Small intestine (tissue), 7 donors: ENCODE measurements at regions not wholly inside any gene's neighbourhood (a gene's known extent, or its start where the extent isn't known, plus 50 kb on each side); places are given as distances from the start of the nearest gene placed in this dataset.

Source experiments
- DNase-seq, 2 donors: peaks; one replicate each; pipeline versions ENCODE4 v3.0.0 to v3.0.0-alpha.2; 2013
- FAIRE-seq: peaks from 2 replicates; lab custom pipeline; 2012; peaks lifted over from hg19 to GRCh38; lab: Jason Lieb, UNC
- H3K27ac ChIP-seq, 3 donors: one replicate each; pipeline ENCODE4 v1.5.1; 2013; ENCODE audit warnings: low read length in 2 of 3, mild to moderate bottlenecking in 2 of 3, control low read depth in 1 of 3, inconsistent platforms in 1 of 3, low read depth in 1 of 3, moderate library complexity in 1 of 3
- H3K27me3 ChIP-seq, 3 donors: one replicate each; pipeline ENCODE4 v1.6.1; 2013; ENCODE audit warnings: low read length in 3 of 3, inconsistent platforms in 1 of 3; ENCODE audit not compliant: control insufficient read depth in 3 of 3, insufficient read depth in 3 of 3
- H3K36me3 ChIP-seq, 3 donors: one replicate each; pipeline ENCODE4 v1.6.1; 2013; ENCODE audit warnings: low read length in 3 of 3, inconsistent platforms in 1 of 3, low read depth in 1 of 3, mild to moderate bottlenecking in 1 of 3, moderate library complexity in 1 of 3; ENCODE audit not compliant: control insufficient read depth in 3 of 3, insufficient read depth in 2 of 3
- H3K4me1 ChIP-seq, 3 donors: one replicate each; pipeline ENCODE4 v1.6.1; 2013; ENCODE audit warnings: low read length in 2 of 3, inconsistent platforms in 1 of 3, low read depth in 1 of 3, mild to moderate bottlenecking in 1 of 3, moderate library complexity in 1 of 3; ENCODE audit not compliant: control insufficient read depth in 3 of 3, insufficient read depth in 2 of 3
- H3K4me3 ChIP-seq, 3 donors: one replicate each; pipeline ENCODE4 v1.5.1; 2013; ENCODE audit warnings: low read length in 3 of 3, control low read depth in 1 of 3, inconsistent platforms in 1 of 3, low read depth in 1 of 3, mild to moderate bottlenecking in 1 of 3, moderate library complexity in 1 of 3
- H3K9me3 ChIP-seq, 2 donors: one replicate each; pipeline ENCODE4 v1.6.1; 2013; ENCODE audit warnings: low read depth in 1 of 2, low read length in 1 of 2; ENCODE audit not compliant: control insufficient read depth in 2 of 2, insufficient read depth in 1 of 2
- WGBS, 3 donors: extraction: QIAGEN DNeasy Blood & Tissue Kit; methylation state at CpG; one replicate each; pipeline ENCODE4 v1.1.7; 2013; 5-methylcytosine and 5-hydroxymethylcytosine counted together
- donor health status: healthy with polysubstance abuse.
- donor health status: control.
- donor health status: control.
- donor health status: Bipolar disorder and iron deficiency.
- donor health status: healthy.

GRCh38 chr16:65480281-65481091 lies 358.6 kb upstream of the CDH11 start:
- FAIRE-seq (no peak), DNase-seq (no peak)
- 58 to 75% (median 62%) methylated on average over 11 of the region's 11 CpGs for WGBS, 3 donors
- Histone ChIP-seq H3K36me3 (no peaks in the 10 kb centered on the region), H3K4me3 (no peak overlapping the region), H3K4me1 (no peaks in the 10 kb centered on the region), H3K9me3 (no peaks in the 10 kb centered on the region), H3K27me3 (no peaks in the 10 kb centered on the region), H3K27ac (no peak overlapping the region)

- H3K27ac ChIP-seq: no peak overlapping the region
- no peaks in the 10 kb centered on the region for H3K4me1 ChIP-seq
- no peaks in the 10 kb centered on the region for H3K27me3 ChIP-seq
- H3K9me3 ChIP-seq: no peaks in the 10 kb centered on the region
- DNase-seq (no peak), FAIRE-seq (no peak)
- no peaks in the 10 kb centered on the region for H3K36me3 ChIP-seq
- WGBS, 3 donors: 71 to 74% (median 71%) methylated on average over 5 of the region's 5 CpGs
- no peak overlapping the region for H3K4me3 ChIP-seq
Observed at GRCh38 chr16:65476448-65476955, 354.6 kb upstream of the CDH11 start.

GRCh38 chr16:65473699-65474098 lies 351.8 kb upstream of the CDH11 start:
- FAIRE-seq: no peak
- WGBS, 3 donors: 84 to 91% (median 84%) methylated on average over 3 of the region's 3 CpGs
- no peaks in the 10 kb centered on the region for H3K36me3 ChIP-seq

GRCh38 chr16:65469116-65469515 lies 347.3 kb upstream of the CDH11 start:
- FAIRE-seq (no peak), DNase-seq (no peak)
- H3K27ac ChIP-seq: no peak overlapping the region
- no peaks in the 10 kb centered on the region for H3K9me3 ChIP-seq
- 45 to 67% (median 47%) methylated on average over 2 of the region's 2 CpGs for WGBS, 3 donors
- H3K27me3 ChIP-seq: no peaks in the 10 kb centered on the region
- H3K4me1 ChIP-seq: no peaks in the 10 kb centered on the region
- no peaks in the 10 kb centered on the region for H3K36me3 ChIP-seq
- no peak overlapping the region for H3K4me3 ChIP-seq

More at GRCh38 chr16:65473699-65474098, 351.8 kb upstream of the CDH11 start:
- H3K27ac ChIP-seq: no peak overlapping the region
- H3K9me3 ChIP-seq: no peaks in the 10 kb centered on the region
- H3K4me3 ChIP-seq: no peak overlapping the region
- no peaks in the 10 kb centered on the region for H3K4me1 ChIP-seq
- H3K27me3 ChIP-seq: no peaks in the 10 kb centered on the region
- DNase-seq: no peak

GRCh38 chr16:65468133-65468532 lies 346.3 kb upstream of the CDH11 start:
- Histone ChIP-seq H3K4me1 (no peaks in the 10 kb centered on the region), H3K27ac (no peak overlapping the region), H3K4me3 (no peak overlapping the region), H3K36me3 (no peaks in the 10 kb centered on the region), H3K27me3 (no peaks in the 10 kb centered on the region), H3K9me3 (peaks cover 0 to 5% of the 10 kb centered on the region in 2 donors)
- WGBS, 3 donors: 79 to 91% (median 83%) methylated on average over 1 of the region's 1 CpG
- FAIRE-seq (no peak), DNase-seq (no peak)

GRCh38 chr16:65463652-65464260 lies 341.9 kb upstream of the CDH11 start:
- no peak overlapping the region for H3K4me3 ChIP-seq
- H3K36me3 ChIP-seq: no peaks in the 10 kb centered on the region
- H3K27me3 ChIP-seq: no peaks in the 10 kb centered on the region
- peaks cover 0 to 5% of the 10 kb centered on the region in 2 donors for H3K9me3 ChIP-seq
- DNase-seq (no peak), FAIRE-seq (no peak)
- WGBS, 3 donors: 43 to 63% (median 50%) methylated on average over 3 of the region's 3 CpGs
- no peaks in the 10 kb centered on the region for H3K4me1 ChIP-seq
- H3K27ac ChIP-seq: no peak overlapping the region

- 63 to 80% (median 79%) methylated on average over 2 of the region's 2 CpGs for WGBS, 3 donors
- Histone ChIP-seq H3K27ac (no peak overlapping the region), H3K4me3 (no peak overlapping the region), H3K9me3 (no peaks in the 10 kb centered on the region), H3K36me3 (no peaks in the 10 kb centered on the region), H3K4me1 (no peaks in the 10 kb centered on the region), H3K27me3 (no peaks in the 10 kb centered on the region)
- no peak for FAIRE-seq
- no peak for DNase-seq
Observed at GRCh38 chr16:65457084-65457483, 335.2 kb upstream of the CDH11 start.

- DNase-seq (no peak), FAIRE-seq (no peak)
- WGBS, 3 donors: 90 to 91% (median 90%) methylated on average over 4 of the region's 4 CpGs
Observed at GRCh38 chr16:65455761-65456160, 333.9 kb upstream of the CDH11 start.

More at GRCh38 chr16:65455761-65456160, 333.9 kb upstream of the CDH11 start:
- H3K4me1 ChIP-seq: no peaks in the 10 kb centered on the region
- H3K4me3 ChIP-seq: no peak overlapping the region
- no peaks in the 10 kb centered on the region for H3K9me3 ChIP-seq
- no peaks in the 10 kb centered on the region for H3K27me3 ChIP-seq
- no peaks in the 10 kb centered on the region for H3K36me3 ChIP-seq
- no peak overlapping the region for H3K27ac ChIP-seq
